ENCODE measurements at regions not wholly inside any gene's neighbourhood (a gene's known extent, or its start where the extent isn't known, plus 50 kb on each side); places are given as distances from the start of the nearest gene placed in this dataset.

DNA sequence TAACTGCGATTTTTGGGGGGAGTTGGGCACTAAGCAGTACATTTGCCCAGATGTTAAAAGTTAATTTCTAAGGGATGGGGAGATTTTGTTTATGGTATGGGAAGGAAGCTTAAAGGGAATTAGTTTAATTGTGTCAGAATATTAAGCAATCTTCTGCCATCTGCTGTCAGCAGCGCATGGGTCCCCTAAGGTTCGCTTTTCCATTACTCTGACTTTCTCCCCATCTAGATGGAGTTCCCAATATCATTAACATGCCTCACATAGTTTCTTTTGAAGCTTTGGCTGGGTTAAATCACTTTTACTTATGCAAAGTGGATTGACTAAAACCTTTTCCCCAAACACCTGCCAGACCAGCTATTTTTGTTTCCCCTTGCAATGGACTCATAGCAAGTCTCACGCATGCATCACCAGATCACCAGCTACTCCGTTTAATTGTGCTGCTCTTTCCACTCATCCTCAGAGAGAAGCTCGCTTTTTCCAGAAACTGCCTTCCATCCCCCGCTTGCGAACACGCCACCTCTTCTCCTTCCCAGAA is 172.7 kb downstream of the FAT3 start:
- TF ChIP-seq, protein P1, sequence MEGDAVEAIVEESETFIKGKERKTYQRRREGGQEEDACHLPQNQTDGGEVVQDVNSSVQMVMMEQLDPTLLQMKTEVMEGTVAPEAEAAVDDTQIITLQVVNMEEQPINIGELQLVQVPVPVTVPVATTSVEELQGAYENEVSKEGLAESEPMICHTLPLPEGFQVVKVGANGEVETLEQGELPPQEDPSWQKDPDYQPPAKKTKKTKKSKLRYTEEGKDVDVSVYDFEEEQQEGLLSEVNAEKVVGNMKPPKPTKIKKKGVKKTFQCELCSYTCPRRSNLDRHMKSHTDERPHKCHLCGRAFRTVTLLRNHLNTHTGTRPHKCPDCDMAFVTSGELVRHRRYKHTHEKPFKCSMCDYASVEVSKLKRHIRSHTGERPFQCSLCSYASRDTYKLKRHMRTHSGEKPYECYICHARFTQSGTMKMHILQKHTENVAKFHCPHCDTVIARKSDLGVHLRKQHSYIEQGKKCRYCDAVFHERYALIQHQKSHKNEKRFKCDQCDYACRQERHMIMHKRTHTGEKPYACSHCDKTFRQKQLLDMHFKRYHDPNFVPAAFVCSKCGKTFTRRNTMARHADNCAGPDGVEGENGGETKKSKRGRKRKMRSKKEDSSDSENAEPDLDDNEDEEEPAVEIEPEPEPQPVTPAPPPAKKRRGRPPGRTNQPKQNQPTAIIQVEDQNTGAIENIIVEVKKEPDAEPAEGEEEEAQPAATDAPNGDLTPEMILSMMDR (conservative IDR thresholded peaks at IDR 0.05; ENCODE audit: low read depth, low read length) = no peak
- Histone ChIP-seq H3K27me3 (ENCODE audit: insufficient read depth, low read depth) (no peaks in the 10 kb centered on the region), H3K27ac (no peak overlapping the region), H3K79me2 (ENCODE audit: insufficient read depth, low read depth) (no peaks in the 10 kb centered on the region), H3K36me3 (ENCODE audit: insufficient read depth) (no peaks in the 10 kb centered on the region), H3K4me2 (no peak overlapping the region), H4K20me1 (ENCODE audit: insufficient read depth) (no peaks in the 10 kb centered on the region), H3K4me3 (IDR thresholded peaks at IDR 0.05; ENCODE audit: insufficient read depth, low read depth, low read length) (no peak overlapping the region), H3K4me1 (ENCODE audit: low read depth, poor library complexity, severe bottlenecking) (no peaks in the 10 kb centered on the region), H3K9ac (no peak overlapping the region), H2AFZ (ENCODE audit: low read depth) (no peak overlapping the region)

DNA sequence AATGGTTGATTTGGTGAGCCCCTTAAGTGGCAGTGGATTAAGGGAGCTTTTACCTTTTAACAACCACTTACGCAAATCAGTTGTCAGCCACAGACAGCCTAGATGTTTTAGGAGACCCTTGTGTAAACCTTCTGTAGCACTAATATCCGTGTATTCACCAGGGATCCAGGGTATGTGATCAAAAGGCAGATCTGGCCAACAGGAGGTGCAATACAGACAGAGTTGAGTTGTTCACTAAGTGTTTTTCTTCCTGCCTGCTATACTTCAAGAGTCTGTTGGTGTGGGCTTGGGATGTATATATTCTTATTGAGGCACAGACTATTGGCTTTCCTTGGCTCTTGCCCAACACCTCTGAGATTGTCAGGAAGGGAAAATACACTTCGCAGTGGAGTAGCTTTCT is 175.1 kb downstream of the FAT3 start:
- no peak overlapping the region for H3K9ac ChIP-seq
- H3K79me2 ChIP-seq (ENCODE audit: insufficient read depth, low read depth) = no peaks in the 10 kb centered on the region
- H3K4me3 ChIP-seq (IDR thresholded peaks at IDR 0.05; ENCODE audit: insufficient read depth, low read depth, low read length) = no peak overlapping the region
- H4K20me1 ChIP-seq (ENCODE audit: insufficient read depth) = no peaks in the 10 kb centered on the region
- TF ChIP-seq, protein P1 (conservative IDR thresholded peaks at IDR 0.05; ENCODE audit: low read depth, low read length) = no peak
- H3K27me3 ChIP-seq (ENCODE audit: insufficient read depth, low read depth) = no peaks in the 10 kb centered on the region
- H2AFZ ChIP-seq (ENCODE audit: low read depth) = no peak overlapping the region
- H3K4me1 ChIP-seq (ENCODE audit: low read depth, poor library complexity, severe bottlenecking) = no peaks in the 10 kb centered on the region
- H3K4me2 ChIP-seq = no peak overlapping the region
- H3K27ac ChIP-seq = no peak overlapping the region
- H3K36me3 ChIP-seq (ENCODE audit: insufficient read depth) = no peaks in the 10 kb centered on the region

DNA sequence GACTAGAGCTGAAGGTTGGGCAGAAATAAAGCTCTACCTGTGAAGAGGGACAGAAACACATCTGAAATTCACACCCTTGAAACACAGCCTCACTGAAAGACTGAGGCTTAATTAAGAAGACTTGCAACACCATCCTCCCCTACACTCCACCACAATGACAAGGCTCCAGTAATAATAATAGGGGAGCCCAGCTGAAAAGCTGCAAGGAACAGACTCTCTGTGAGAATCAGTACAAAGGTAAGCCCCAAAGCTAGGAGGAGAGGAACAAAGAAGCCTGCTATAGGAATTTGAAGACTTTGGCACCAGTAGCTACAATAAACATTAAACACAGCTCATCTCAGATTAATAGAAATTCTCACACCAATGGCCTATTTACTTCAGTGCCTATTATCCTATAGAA is 176.9 kb downstream of the FAT3 start:
- TF ChIP-seq, protein P1 (conservative IDR thresholded peaks at IDR 0.05; ENCODE audit: low read depth, low read length) = no peak
- no peaks in the 10 kb centered on the region for H3K36me3 ChIP-seq (ENCODE audit: insufficient read depth)
- no peak overlapping the region for H3K9ac ChIP-seq
- no peaks in the 10 kb centered on the region for H3K27me3 ChIP-seq (ENCODE audit: insufficient read depth, low read depth)
- no peak overlapping the region for H3K27ac ChIP-seq
- H3K79me2 ChIP-seq (ENCODE audit: insufficient read depth, low read depth) = no peaks in the 10 kb centered on the region
- H2AFZ ChIP-seq (ENCODE audit: low read depth) = no peak overlapping the region
- H3K4me3 ChIP-seq (IDR thresholded peaks at IDR 0.05; ENCODE audit: insufficient read depth, low read depth, low read length) = no peak overlapping the region
- no peaks in the 10 kb centered on the region for H4K20me1 ChIP-seq (ENCODE audit: insufficient read depth)
- H3K4me2 ChIP-seq = no peak overlapping the region
- no peaks in the 10 kb centered on the region for H3K4me1 ChIP-seq (ENCODE audit: low read depth, poor library complexity, severe bottlenecking)

DNA sequence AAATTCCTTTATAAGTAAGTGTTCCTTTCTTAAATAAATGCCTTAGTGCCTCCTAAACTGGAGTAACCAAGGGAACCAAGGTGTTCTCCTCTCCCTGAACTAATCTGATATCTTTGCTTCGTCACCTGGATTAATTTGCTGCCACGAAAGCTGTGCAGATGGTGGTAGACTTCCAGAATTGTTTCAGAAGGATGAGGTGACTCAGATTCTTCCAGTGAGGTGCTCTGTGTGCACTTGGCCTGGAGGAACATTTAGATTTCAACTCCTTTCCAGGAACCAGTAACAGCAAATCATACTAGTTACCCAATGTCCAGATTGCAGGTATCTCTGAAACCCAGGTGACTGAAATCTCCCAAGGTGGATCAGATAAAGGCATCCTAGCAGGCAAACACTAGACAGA is 181.9 kb downstream of the FAT3 start:
- Histone ChIP-seq H3K9ac (no peak overlapping the region), H3K27me3 (ENCODE audit: insufficient read depth, low read depth) (no peaks in the 10 kb centered on the region), H3K4me1 (ENCODE audit: low read depth, poor library complexity, severe bottlenecking) (no peaks in the 10 kb centered on the region), H3K27ac (no peak overlapping the region), H3K36me3 (ENCODE audit: insufficient read depth) (no peaks in the 10 kb centered on the region), H3K4me3 (IDR thresholded peaks at IDR 0.05; ENCODE audit: insufficient read depth, low read depth, low read length) (no peak overlapping the region), H3K79me2 (ENCODE audit: insufficient read depth, low read depth) (no peaks in the 10 kb centered on the region), H4K20me1 (ENCODE audit: insufficient read depth) (no peaks in the 10 kb centered on the region), H3K4me2 (no peak overlapping the region), H2AFZ (ENCODE audit: low read depth) (no peak overlapping the region)
- TF ChIP-seq, protein P1 (conservative IDR thresholded peaks at IDR 0.05; ENCODE audit: low read depth, low read length) = no peak
